IMR-90 (cell line): ENCODE measurements at regions not wholly inside any gene's neighbourhood (a gene's known extent, or its start where the extent isn't known, plus 50 kb on each side); places are given as distances from the start of the nearest gene placed in this dataset.

Experiments used
- ATAC-seq: fragments of 200-7000 bp; cut with Tn5 transposase; 2 replicates; pipeline ENCODE4 v1.9.1; 2020; ENCODE audit warnings: low read depth, mild to moderate bottlenecking, moderate library complexity
- BruUV-seq: library from RNA; stranded (reverse); fragments of 400-500 nt; replicated peaks from 2 replicates; lab custom pipeline; 2021; lab: Mats Ljungman, UMichigan
- CTCF ChIA-PET: fragments of 300-600 bp; formaldehyde crosslinking; extraction: SDS; loops from one replicate; lab custom pipeline; 2021; ENCODE audit warnings: antibody characterized with exemption; lab: Yijun Ruan, JAX
- POLR2A ChIA-PET: fragments of 300-600 bp; sonication (Branson Sonifier 250); formaldehyde crosslinking; loops from one replicate; lab custom pipeline; 2022; ENCODE audit warnings: antibody characterized with exemption; ENCODE audit not compliant: unreplicated experiment; lab: Charles Lee
- DNase-seq: peaks from one replicate; pipeline ENCODE4 v3.0.0; 2013
- H2AFZ ChIP-seq: replicated peaks from 2 replicates; pipeline ENCODE3; 2013; ENCODE audit warnings: low read length, mild to moderate bottlenecking; ENCODE audit not compliant: poor library complexity
- H2AK5ac ChIP-seq: 2 replicates; pipeline ENCODE4 v1.6.1; 2013; ENCODE audit warnings: low read depth, low read length, inconsistent platforms
- H2AK9ac ChIP-seq: replicated peaks from 2 replicates; pipeline ENCODE3; 2013; ENCODE audit warnings: mild to moderate bottlenecking, low read depth, low read length, moderate library complexity; ENCODE audit not compliant: poor library complexity
- H2BK120ac ChIP-seq: 2 replicates; pipeline ENCODE4 v1.6.1; 2013; ENCODE audit warnings: low read depth, low read length, inconsistent platforms
- H2BK15ac ChIP-seq: 3 replicates; pipeline ENCODE4 v1.6.1; 2013; ENCODE audit warnings: low read depth, low read length, inconsistent platforms
- H2BK20ac ChIP-seq: 2 replicates; pipeline ENCODE4 v1.6.1; 2013; ENCODE audit warnings: low read depth, mild to moderate bottlenecking, inconsistent platforms, low read length, moderate library complexity
- H2BK5ac ChIP-seq: 2 replicates; pipeline ENCODE4 v1.6.1; 2013; ENCODE audit warnings: mild to moderate bottlenecking, low read depth, low read length, inconsistent platforms; ENCODE audit not compliant: poor library complexity, severe bottlenecking
- H3K14ac ChIP-seq: replicated peaks from 2 replicates; pipeline ENCODE4 v1.6.1; 2013; ENCODE audit warnings: low read depth, low read length, inconsistent platforms
- H3K18ac ChIP-seq: 2 replicates; pipeline ENCODE4 v1.6.1; 2013; ENCODE audit warnings: low read depth, low read length, control low read depth
- H3K23ac ChIP-seq: 2 replicates; pipeline ENCODE4 v1.6.1; 2013; ENCODE audit warnings: low read depth, low read length, inconsistent platforms
- H3K27ac ChIP-seq: 2 replicates; pipeline ENCODE4 v1.5.1; 2013; ENCODE audit warnings: mild to moderate bottlenecking, control low read depth, low read length; ENCODE audit not compliant: insufficient read depth
- H3K27me3 ChIP-seq: 2 replicates; pipeline ENCODE4 v1.6.1; 2013; ENCODE audit warnings: low read length; ENCODE audit not compliant: control insufficient read depth, insufficient read depth
- H3K36me3 ChIP-seq: 2 replicates; pipeline ENCODE4 v1.6.1; 2013; ENCODE audit warnings: low read length, mixed read lengths; ENCODE audit not compliant: control insufficient read depth, insufficient read depth
- H3K4ac ChIP-seq: 2 replicates; pipeline ENCODE4 v1.6.1; 2013; ENCODE audit warnings: low read depth, low read length, inconsistent platforms
- H3K4me1 ChIP-seq: 2 replicates; pipeline ENCODE4 v1.6.1; 2013; ENCODE audit warnings: low read length, mixed read lengths; ENCODE audit not compliant: control insufficient read depth, insufficient read depth
- H3K4me2 ChIP-seq: 2 replicates; pipeline ENCODE4 v1.6.1; 2013; ENCODE audit warnings: low read depth, mild to moderate bottlenecking, control low read depth, low read length, moderate library complexity
- H3K4me3 ChIP-seq: 2 replicates; pipeline ENCODE4 v1.5.1; 2013; ENCODE audit warnings: low read depth, mild to moderate bottlenecking, control low read depth, low read length, moderate library complexity; ENCODE audit not compliant: insufficient read depth
- H3K56ac ChIP-seq: 2 replicates; pipeline ENCODE4 v1.6.1; 2013; ENCODE audit warnings: low read length, inconsistent platforms; ENCODE audit not compliant: insufficient read depth; ENCODE audit errors: extremely low read depth
- H3K79me1 ChIP-seq, 2 experiments: 2 replicates each; pipeline ENCODE4 v1.6.1; 2013; ENCODE audit warnings: low read length in 2 of 2, inconsistent platforms in 1 of 2, low read depth in 1 of 2
- H3K9ac ChIP-seq: 2 replicates; pipeline ENCODE4 v1.6.1; 2013; ENCODE audit warnings: low read depth, low read length, control low read depth
- H3K9me1 ChIP-seq: 2 replicates; pipeline ENCODE4 v1.6.1; 2013; ENCODE audit warnings: low read length, inconsistent platforms; ENCODE audit not compliant: insufficient read depth
- H3K9me3 ChIP-seq: 2 replicates; pipeline ENCODE4 v1.6.1; 2013; ENCODE audit warnings: low read length; ENCODE audit not compliant: control insufficient read depth, insufficient read depth
- H4K20me1 ChIP-seq: 2 replicates; pipeline ENCODE4 v1.6.1; 2013; ENCODE audit warnings: low read length, inconsistent platforms; ENCODE audit not compliant: insufficient read depth
- H4K5ac ChIP-seq: 2 replicates; pipeline ENCODE4 v1.6.1; 2013; ENCODE audit warnings: mild to moderate bottlenecking, low read depth, low read length, control low read depth
- H4K8ac ChIP-seq, 2 experiments: 2 replicates each; pipeline ENCODE4 v1.6.1; 2013; ENCODE audit warnings: low read depth in 2 of 2, low read length in 2 of 2, control low read depth in 1 of 2, inconsistent platforms in 1 of 2
- H4K91ac ChIP-seq: 2 replicates; pipeline ENCODE4 v1.6.1; 2013; ENCODE audit warnings: low read depth, low read length, inconsistent platforms; ENCODE audit not compliant: insufficient read depth
- BHLHE40 ChIP-seq: fragments of 150-350 bp; IDR thresholded peaks from 2 replicates; pipeline ENCODE4 v1.6.1; 2016; ENCODE audit warnings: mild to moderate bottlenecking, low read depth, low read length
- CTCF ChIP-seq: conservative IDR thresholded peaks from 2 replicates; pipeline ENCODE4 v1.5.1; 2012; ENCODE audit warnings: mild to moderate bottlenecking, low read depth, low read length, improper control_type of control experiment
- MAZ ChIP-seq: IDR thresholded peaks from 2 replicates; pipeline ENCODE4 v1.6.1; 2012; ENCODE audit warnings: low read depth, mild to moderate bottlenecking, low read length, improper control_type of control experiment, moderate library complexity, borderline replicate concordance
- NFE2L2 ChIP-seq: fragments of 150-350 bp; IDR thresholded peaks from 2 replicates; pipeline ENCODE4 v1.6.1; 2016; ENCODE audit warnings: low read depth, mild to moderate bottlenecking, low read length
- RFX5 ChIP-seq: IDR thresholded peaks from 2 replicates; pipeline ENCODE4 v1.8.0; 2012; ENCODE audit warnings: low read depth, mild to moderate bottlenecking, low read length, moderate library complexity
- WGBS, 2 experiments: methylation state at CpG; one replicate each; pipeline versions ENCODE4 v1.1.5 to v1.1.7; 2013; ENCODE audit warnings: missing lambda C conversion rate in 2 of 2; ENCODE audit not compliant: insufficient read length in 1 of 2; ENCODE audit errors: extremely low coverage in 2 of 2; 5-methylcytosine and 5-hydroxymethylcytosine counted together
- dilution Hi-C: fragments of 300-500 bp; cut with HindIII; formaldehyde crosslinking; loops from one replicate; pipeline ENCODE4 v1.14.3; 2018; ENCODE audit warnings: low sequenced_read_pairs; ENCODE audit not compliant: unreplicated experiment
- in situ Hi-C: fragments of 300-500 bp; cut with MboI; formaldehyde crosslinking; loops from 3 replicates; pipeline ENCODE4 v1.14.3; 2019; ENCODE audit warnings: low sequenced_read_pairs, inconsistent platforms, mixed read lengths
- intact Hi-C: fragments of 100-400 bp; cut with micrococcal nuclease; formaldehyde crosslinking; loops from 2 replicates; pipeline ENCODE4 v1.10.0; 2022

GRCh38 chr2:121149384-121149783 is 135.6 kb downstream of the TFCP2L1 start:
- Histone ChIP-seq H2AK9ac (no peak overlapping the region), H3K4me3 (no peak overlapping the region), H4K20me1 (no peaks in the 10 kb centered on the region), H4K8ac (no peak overlapping the region), H3K36me3 (no peaks in the 10 kb centered on the region), H3K23ac (no peak overlapping the region), H3K4me1 (no peaks in the 10 kb centered on the region), H3K27me3 (peaks cover 12% of the 10 kb centered on the region), H2BK15ac (no peak overlapping the region), H3K18ac (no peak overlapping the region), H3K9ac (no peak overlapping the region), H3K56ac (no peak overlapping the region), H3K27ac (no peak overlapping the region), H4K91ac (no peak overlapping the region), H2AK5ac (no peak overlapping the region), H3K4me2 (no peak overlapping the region), H3K9me1 (no peaks in the 10 kb centered on the region), H2BK20ac (no peak overlapping the region), H2AFZ (no peak overlapping the region), H3K14ac (no peak overlapping the region), H2BK120ac (no peak overlapping the region), H3K79me1 (no peaks in the 10 kb centered on the region), H4K5ac (no peak overlapping the region), H3K4ac (no peak overlapping the region), H3K9me3 (no peaks in the 10 kb centered on the region), H2BK5ac (no peak overlapping the region)
- no peak for DNase-seq
- ChIA-PET CTCF (interaction anchor here (1.1 kb wide), 1 partner anchor 11 kb away, joined by 3 read pairs; no protein-coding TSS in a partner anchor), POLR2A (interaction anchor here (0.6 kb wide), 1 partner anchor 17 kb away, joined by 3 read pairs; no protein-coding TSS in a partner anchor)
- intact Hi-C loops (no loop called here), dilution Hi-C loops (no loop called here), in situ Hi-C loops (no loop called here)
- TF ChIP-seq NFE2L2 (no peak), BHLHE40 (no peak), MAZ (no peak), CTCF (no peak), RFX5 (no peak)
- WGBS, 2 experiments: no CpG with 5 or more reads among the region's 4 CpGs
- BruUV-seq: no TSS peak
- ATAC-seq: no peak
